Gastroesophageal sphincter (tissue), 4 donors: ENCODE measurements at regions not wholly inside any gene's neighbourhood (a gene's known extent, or its start where the extent isn't known, plus 50 kb on each side); places are given as distances from the start of the nearest gene placed in this dataset.

Experiments used
- ATAC-seq: fragments of 150-250 bp; one replicate; pipeline ENCODE4 v1.9.1; 2016; ENCODE audit warnings: mild to moderate bottlenecking, moderate library complexity
- H3K27ac ChIP-seq, 4 donors: fragments of 200-600 bp; sonication (generic) in 3 of 4; 1 replicate in 3 of 4; 2 replicates in 1 of 4; pipeline ENCODE4 v1.5.1; 2016 to 2019
- H3K27me3 ChIP-seq: fragments of 200-600 bp; sonication (generic); one replicate; pipeline ENCODE4 v1.5.1; 2019
- H3K36me3 ChIP-seq, 2 donors: fragments of 200-600 bp; sonication (generic); one replicate each; pipeline ENCODE4 v1.5.1; 2019; ENCODE audit warnings: control low read depth in 1 of 2
- H3K4me1 ChIP-seq, 3 donors: fragments of 200-600 bp; sonication (generic); 1 replicate in 2 of 3; 2 replicates in 1 of 3; pipeline ENCODE4 v1.5.1; 2016 to 2019; ENCODE audit warnings: control low read depth in 2 of 3
- H3K4me3 ChIP-seq, 2 donors: fragments of 200-600 bp; sonication (generic); one replicate each; pipeline ENCODE4 v1.5.1; 2019; ENCODE audit warnings: mild to moderate bottlenecking in 1 of 2, moderate library complexity in 1 of 2
- H3K9me3 ChIP-seq, 3 donors: fragments of 200-600 bp; sonication (generic); one replicate each; pipeline ENCODE4 v1.5.1; 2017 to 2019; ENCODE audit warnings: control low read depth in 2 of 3
- EP300 ChIP-seq: sonication (generic); formaldehyde crosslinking; IDR thresholded peaks from one replicate; pipeline ENCODE4 v1.6.1; 2017; ENCODE audit warnings: antibody characterized with exemption, mild to moderate bottlenecking
- POLR2A ChIP-seq, 2 donors: fragments of 450-650 bp; IDR thresholded peaks; one replicate each; pipeline ENCODE4 v1.6.1; 2017; ENCODE audit warnings: antibody characterized with exemption in 2 of 2, mild to moderate bottlenecking in 2 of 2, moderate library complexity in 1 of 2
- POLR2AphosphoS5 ChIP-seq: sonication (generic); formaldehyde crosslinking; IDR thresholded peaks from one replicate; pipeline ENCODE4 v1.6.1; 2017; ENCODE audit warnings: antibody characterized with exemption
- WGBS, 2 donors: methylation state at CpG; one replicate each; pipeline ENCODE4 v1.1.5; 2018; ENCODE audit warnings: low coverage in 1 of 2; 5-methylcytosine and 5-hydroxymethylcytosine counted together
- TF ChIP-seq, protein P1 (sequence below), 4 experiments: fragments of 200-600 bp in 2 of 4; fragments of 450-650 bp in 2 of 4; sonication (generic) in 1 of 4; IDR thresholded peaks; one replicate each; pipeline ENCODE4 v1.5.1; 2017 to 2019; ENCODE audit warnings: antibody characterized with exemption in 4 of 4, mild to moderate bottlenecking in 2 of 4, moderate library complexity in 2 of 4

- TF ChIP-seq POLR2A (IDR thresholded peaks at IDR 0.05) (no peak), EP300 (no peak)
- no peaks in the 10 kb centered on the region for H3K9me3 ChIP-seq
- no peak for ATAC-seq
- no peaks in the 10 kb centered on the region for H3K36me3 ChIP-seq
- no peak overlapping the region for H3K27ac ChIP-seq
- H3K4me3 ChIP-seq = no peak overlapping the region
- no peaks in the 10 kb centered on the region for H3K27me3 ChIP-seq
- WGBS, 2 donors = 92 to 95% methylated on average over 5 of the region's 5 CpGs
- no peaks in the 10 kb centered on the region for H3K4me1 ChIP-seq
These were observed 60.8 kb upstream of the KCNMA1 start for GRCh38 chr10:77698267-77698931.

- no peak for TF ChIP-seq EP300
- TF ChIP-seq, protein P1, sequence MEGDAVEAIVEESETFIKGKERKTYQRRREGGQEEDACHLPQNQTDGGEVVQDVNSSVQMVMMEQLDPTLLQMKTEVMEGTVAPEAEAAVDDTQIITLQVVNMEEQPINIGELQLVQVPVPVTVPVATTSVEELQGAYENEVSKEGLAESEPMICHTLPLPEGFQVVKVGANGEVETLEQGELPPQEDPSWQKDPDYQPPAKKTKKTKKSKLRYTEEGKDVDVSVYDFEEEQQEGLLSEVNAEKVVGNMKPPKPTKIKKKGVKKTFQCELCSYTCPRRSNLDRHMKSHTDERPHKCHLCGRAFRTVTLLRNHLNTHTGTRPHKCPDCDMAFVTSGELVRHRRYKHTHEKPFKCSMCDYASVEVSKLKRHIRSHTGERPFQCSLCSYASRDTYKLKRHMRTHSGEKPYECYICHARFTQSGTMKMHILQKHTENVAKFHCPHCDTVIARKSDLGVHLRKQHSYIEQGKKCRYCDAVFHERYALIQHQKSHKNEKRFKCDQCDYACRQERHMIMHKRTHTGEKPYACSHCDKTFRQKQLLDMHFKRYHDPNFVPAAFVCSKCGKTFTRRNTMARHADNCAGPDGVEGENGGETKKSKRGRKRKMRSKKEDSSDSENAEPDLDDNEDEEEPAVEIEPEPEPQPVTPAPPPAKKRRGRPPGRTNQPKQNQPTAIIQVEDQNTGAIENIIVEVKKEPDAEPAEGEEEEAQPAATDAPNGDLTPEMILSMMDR (IDR thresholded peaks at IDR 0.05) = no peak
- TF ChIP-seq POLR2AphosphoS5 = no peak
- TF ChIP-seq POLR2A (IDR thresholded peaks at IDR 0.05) = no peak
- ATAC-seq = no peak
- H3K9me3 ChIP-seq = no peaks in the 10 kb centered on the region
- no peaks in the 10 kb centered on the region for H3K36me3 ChIP-seq
- WGBS, 2 donors = 98 to 100% methylated on average over 3 to 8 of the region's 10 CpGs
- H3K27me3 ChIP-seq = no peaks in the 10 kb centered on the region
- no peak overlapping the region for H3K27ac ChIP-seq
- H3K4me1 ChIP-seq = no peaks in the 10 kb centered on the region
- H3K4me3 ChIP-seq = no peak overlapping the region
These were observed 59.0 kb upstream of the KCNMA1 start for GRCh38 chr10:77696584-77696983.

- no peaks in the 10 kb centered on the region for H3K4me1 ChIP-seq
- no peaks in the 10 kb centered on the region for H3K9me3 ChIP-seq
- no peak for ATAC-seq
- WGBS, 2 donors = 65 to 100% methylated on average over 1 of the region's 1 CpG
- no peak overlapping the region for H3K27ac ChIP-seq
- H3K4me3 ChIP-seq = no peak overlapping the region
- no peak for TF ChIP-seq POLR2AphosphoS5
- no peak for TF ChIP-seq POLR2A (IDR thresholded peaks at IDR 0.05)
- TF ChIP-seq EP300 = no peak
- TF ChIP-seq, protein P1 (IDR thresholded peaks at IDR 0.05) = no peak
- no peaks in the 10 kb centered on the region for H3K27me3 ChIP-seq
- H3K36me3 ChIP-seq = no peaks in the 10 kb centered on the region
These were observed 57.6 kb upstream of the KCNMA1 start for GRCh38 chr10:77695186-77695585.

GRCh38 chr10:77692782-77693181 is 55.2 kb upstream of the KCNMA1 start:
- Histone ChIP-seq H3K27me3 (peaks cover 5% of the 10 kb centered on the region), H3K36me3 (no peaks in the 10 kb centered on the region), H3K9me3 (no peaks in the 10 kb centered on the region), H3K27ac (no peak overlapping the region), H3K4me3 (no peak overlapping the region), H3K4me1 (no peaks in the 10 kb centered on the region)
- no peak for ATAC-seq
- 52% methylated on average over 3 of the region's 3 CpGs; no CpG with 5 or more reads in 1 of the 2 donors for WGBS, 2 donors
- TF ChIP-seq POLR2A (IDR thresholded peaks at IDR 0.05) (no peak), EP300 (no peak), POLR2AphosphoS5 (no peak)
- TF ChIP-seq, protein P1 (IDR thresholded peaks at IDR 0.05) = no peak

DNA sequence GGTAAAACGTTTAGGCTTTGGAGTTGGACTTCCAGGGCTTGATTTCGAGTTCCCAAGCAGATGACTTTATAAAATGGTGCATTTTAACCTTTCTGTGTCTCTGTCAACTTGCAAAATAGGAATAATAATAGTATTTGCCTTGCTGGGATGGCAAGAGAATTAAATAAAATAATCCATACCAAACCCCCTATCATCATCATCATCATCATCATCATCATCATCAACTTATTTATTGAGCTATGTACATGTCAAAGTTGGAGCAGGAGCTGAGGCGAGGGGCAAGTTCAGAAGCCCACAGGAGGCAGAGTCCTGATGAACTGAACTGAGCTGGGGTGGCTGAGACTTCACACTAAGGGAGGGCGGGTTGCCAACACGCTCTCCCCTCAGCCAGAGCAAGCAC is 51.7 kb upstream of the KCNMA1 start:
- Histone ChIP-seq H3K4me1 (no peaks in the 10 kb centered on the region), H3K36me3 (no peaks in the 10 kb centered on the region), H3K27ac (no peak overlapping the region), H3K9me3 (no peaks in the 10 kb centered on the region), H3K4me3 (no peak overlapping the region), H3K27me3 (peaks cover 7% of the 10 kb centered on the region)
- no peak for ATAC-seq
- TF ChIP-seq POLR2A (IDR thresholded peaks at IDR 0.05) (no peak), POLR2AphosphoS5 (no peak), EP300 (no peak)
- TF ChIP-seq, protein P1 (IDR thresholded peaks at IDR 0.05) = no peak
- 62 to 67% methylated on average over 4 to 5 of the region's 5 CpGs for WGBS, 2 donors
